HL-60 (cell line): ENCODE measurements at regions not wholly inside any gene's neighbourhood (a gene's known extent, or its start where the extent isn't known, plus 50 kb on each side); places are given as distances from the start of the nearest gene placed in this dataset.

Source experiments
- CTCF ChIP-seq: IDR thresholded peaks from one replicate; pipeline ENCODE4 v1.5.1; 2011; ENCODE audit warnings: low read length, control low read depth, inconsistent platforms; ENCODE audit not compliant: insufficient read depth
- GABPA ChIP-seq: IDR thresholded peaks from 2 replicates; pipeline ENCODE4 v1.6.1; 2012; ENCODE audit warnings: low read depth
- POLR2AphosphoS5 ChIP-seq: IDR thresholded peaks from 2 replicates; pipeline ENCODE4 v1.6.1; 2012; ENCODE audit warnings: low read depth
- SPI1 ChIP-seq: IDR thresholded peaks from 2 replicates; pipeline ENCODE4 v1.6.1; 2012; ENCODE audit warnings: low read depth, mild to moderate bottlenecking, borderline replicate concordance
- TF ChIP-seq, protein P1 (sequence below): IDR thresholded peaks from 2 replicates; pipeline ENCODE4 v1.6.1; 2012; ENCODE audit warnings: low read depth; ENCODE audit not compliant: insufficient replicate concordance

- TF ChIP-seq CTCF (no peak), POLR2AphosphoS5 (no peak), GABPA (no peak), SPI1 (no peak)
- TF ChIP-seq, protein P1, sequence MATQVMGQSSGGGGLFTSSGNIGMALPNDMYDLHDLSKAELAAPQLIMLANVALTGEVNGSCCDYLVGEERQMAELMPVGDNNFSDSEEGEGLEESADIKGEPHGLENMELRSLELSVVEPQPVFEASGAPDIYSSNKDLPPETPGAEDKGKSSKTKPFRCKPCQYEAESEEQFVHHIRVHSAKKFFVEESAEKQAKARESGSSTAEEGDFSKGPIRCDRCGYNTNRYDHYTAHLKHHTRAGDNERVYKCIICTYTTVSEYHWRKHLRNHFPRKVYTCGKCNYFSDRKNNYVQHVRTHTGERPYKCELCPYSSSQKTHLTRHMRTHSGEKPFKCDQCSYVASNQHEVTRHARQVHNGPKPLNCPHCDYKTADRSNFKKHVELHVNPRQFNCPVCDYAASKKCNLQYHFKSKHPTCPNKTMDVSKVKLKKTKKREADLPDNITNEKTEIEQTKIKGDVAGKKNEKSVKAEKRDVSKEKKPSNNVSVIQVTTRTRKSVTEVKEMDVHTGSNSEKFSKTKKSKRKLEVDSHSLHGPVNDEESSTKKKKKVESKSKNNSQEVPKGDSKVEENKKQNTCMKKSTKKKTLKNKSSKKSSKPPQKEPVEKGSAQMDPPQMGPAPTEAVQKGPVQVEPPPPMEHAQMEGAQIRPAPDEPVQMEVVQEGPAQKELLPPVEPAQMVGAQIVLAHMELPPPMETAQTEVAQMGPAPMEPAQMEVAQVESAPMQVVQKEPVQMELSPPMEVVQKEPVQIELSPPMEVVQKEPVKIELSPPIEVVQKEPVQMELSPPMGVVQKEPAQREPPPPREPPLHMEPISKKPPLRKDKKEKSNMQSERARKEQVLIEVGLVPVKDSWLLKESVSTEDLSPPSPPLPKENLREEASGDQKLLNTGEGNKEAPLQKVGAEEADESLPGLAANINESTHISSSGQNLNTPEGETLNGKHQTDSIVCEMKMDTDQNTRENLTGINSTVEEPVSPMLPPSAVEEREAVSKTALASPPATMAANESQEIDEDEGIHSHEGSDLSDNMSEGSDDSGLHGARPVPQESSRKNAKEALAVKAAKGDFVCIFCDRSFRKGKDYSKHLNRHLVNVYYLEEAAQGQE: no peak
These were observed 358.9 kb downstream of the GPAT3 start for GRCh38 chr4:83894831-83895230.
